Hepatocyte (in vitro differentiated cells): ENCODE measurements at regions not wholly inside any gene's neighbourhood (a gene's known extent, or its start where the extent isn't known, plus 50 kb on each side); places are given as distances from the start of the nearest gene placed in this dataset.

ENCODE experiments used
- EZH2 ChIP-seq: fragments of 200-600 bp; sonication (generic); IDR thresholded peaks from 2 replicates; pipeline ENCODE4 v1.6.1; 2016; ENCODE audit warnings: antibody characterized with exemption, mild to moderate bottlenecking, borderline replicate concordance
- EZH2phosphoT487 ChIP-seq: fragments of 200-600 bp; sonication (generic); IDR thresholded peaks from one replicate; pipeline ENCODE4 v1.6.1; 2018; ENCODE audit warnings: antibody characterized with exemption, mild to moderate bottlenecking, low read depth, moderate library complexity; ENCODE audit not compliant: unreplicated experiment, severe bottlenecking
- TF ChIP-seq, protein P1 (sequence below): fragments of 200-600 bp; sonication (generic); IDR thresholded peaks from 2 replicates; pipeline ENCODE4 v1.5.1; 2016; ENCODE audit warnings: antibody characterized with exemption, mild to moderate bottlenecking; ENCODE audit not compliant: poor library complexity

DNA sequence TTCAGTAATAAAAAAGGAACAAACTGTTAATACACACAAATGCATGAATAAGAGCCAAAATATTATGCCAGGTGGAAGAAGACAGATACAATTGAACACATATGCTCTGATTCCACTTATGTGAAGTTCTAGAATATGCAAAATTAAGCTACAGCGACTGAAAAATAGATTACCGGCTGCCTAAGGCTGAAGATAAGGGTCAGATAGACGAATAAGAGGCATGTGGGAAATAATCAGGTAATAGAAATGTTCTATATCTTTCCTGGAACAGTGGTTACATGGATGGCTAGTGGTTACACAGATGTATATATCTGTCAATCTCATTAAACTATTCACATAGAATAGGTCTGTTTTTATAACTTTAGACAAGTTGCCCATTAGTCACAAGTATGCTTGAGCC is 51.9 kb upstream of the REG3G start:
- TF ChIP-seq EZH2, result no peak
- TF ChIP-seq, protein P1, sequence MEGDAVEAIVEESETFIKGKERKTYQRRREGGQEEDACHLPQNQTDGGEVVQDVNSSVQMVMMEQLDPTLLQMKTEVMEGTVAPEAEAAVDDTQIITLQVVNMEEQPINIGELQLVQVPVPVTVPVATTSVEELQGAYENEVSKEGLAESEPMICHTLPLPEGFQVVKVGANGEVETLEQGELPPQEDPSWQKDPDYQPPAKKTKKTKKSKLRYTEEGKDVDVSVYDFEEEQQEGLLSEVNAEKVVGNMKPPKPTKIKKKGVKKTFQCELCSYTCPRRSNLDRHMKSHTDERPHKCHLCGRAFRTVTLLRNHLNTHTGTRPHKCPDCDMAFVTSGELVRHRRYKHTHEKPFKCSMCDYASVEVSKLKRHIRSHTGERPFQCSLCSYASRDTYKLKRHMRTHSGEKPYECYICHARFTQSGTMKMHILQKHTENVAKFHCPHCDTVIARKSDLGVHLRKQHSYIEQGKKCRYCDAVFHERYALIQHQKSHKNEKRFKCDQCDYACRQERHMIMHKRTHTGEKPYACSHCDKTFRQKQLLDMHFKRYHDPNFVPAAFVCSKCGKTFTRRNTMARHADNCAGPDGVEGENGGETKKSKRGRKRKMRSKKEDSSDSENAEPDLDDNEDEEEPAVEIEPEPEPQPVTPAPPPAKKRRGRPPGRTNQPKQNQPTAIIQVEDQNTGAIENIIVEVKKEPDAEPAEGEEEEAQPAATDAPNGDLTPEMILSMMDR, result no peak
- TF ChIP-seq EZH2phosphoT487, result no peak
